ENCODE measurements at regions not wholly inside any gene's neighbourhood (a gene's known extent, or its start where the extent isn't known, plus 50 kb on each side); places are given as distances from the start of the nearest gene placed in this dataset.

GRCh38 chr13:23067129-23067528 lies 113.7 kb upstream of the SGCG start:
- H3K4me2 ChIP-seq (ENCODE audit: control insufficient read depth, extremely low read depth, insufficient read depth, low read depth, low read length), result no peak overlapping the region
- no peaks in the 10 kb centered on the region for H3K79me2 ChIP-seq (ENCODE audit: control insufficient read depth, insufficient read depth, low read length)
- H3K4me3 ChIP-seq (ENCODE audit: control insufficient read depth in 2 of 3, extremely low read depth in 1 of 3, insufficient read depth in 2 of 3, low read depth in 1 of 3, low read length in 3 of 3), result no peak overlapping the region
- H3K9me1 ChIP-seq (ENCODE audit: control insufficient read depth, extremely low read depth, insufficient read depth, low read length), result no peaks in the 10 kb centered on the region
- no peak overlapping the region for H3K9ac ChIP-seq (ENCODE audit: control insufficient read depth, extremely low read depth, insufficient read depth, low read length)
- H3K36me3 ChIP-seq (ENCODE audit: control insufficient read depth in 2 of 2, extremely low read depth in 1 of 2, insufficient read depth in 2 of 2, low read length in 2 of 2), result no peaks in the 10 kb centered on the region
- dilution Hi-C loops (cut with MboI; ENCODE audit: extremely low pct_ligation_motif_present, low sequenced_read_pairs), result no loop called here
- TF ChIP-seq EZH2 (IDR thresholded peaks at IDR 0.05; ENCODE audit: low read length) (no peak), CTCF (optimal IDR thresholded peaks at IDR 0.05 in 1 of 3, IDR thresholded peaks at IDR 0.05 in 1 of 3, conservative IDR thresholded peaks at IDR 0.05 in 1 of 3; ENCODE audit: extremely low read depth in 1 of 3, insufficient read depth in 2 of 3, low read length in 3 of 3) (no peak)
- H3K27me3 ChIP-seq (ENCODE audit: control insufficient read depth, extremely low read depth, insufficient read depth, low read length), result no peaks in the 10 kb centered on the region
- no peaks in the 10 kb centered on the region for H4K20me1 ChIP-seq (ENCODE audit: control insufficient read depth, extremely low read depth, insufficient read depth, low read length)
- no peaks in the 10 kb centered on the region for H3K9me3 ChIP-seq (ENCODE audit: control insufficient read depth, low read depth, low read length)
- H2AFZ ChIP-seq (ENCODE audit: control insufficient read depth, low read length), result no peak overlapping the region
- H3K4me1 ChIP-seq (ENCODE audit: control insufficient read depth, extremely low read depth, insufficient read depth, low read length), result no peaks in the 10 kb centered on the region
- H3K27ac ChIP-seq (ENCODE audit: control insufficient read depth, insufficient read depth, low read length), result no peak overlapping the region
- no peak for FAIRE-seq
- no peak for DNase-seq (ENCODE audit: low read depth, low spot score)

DNA sequence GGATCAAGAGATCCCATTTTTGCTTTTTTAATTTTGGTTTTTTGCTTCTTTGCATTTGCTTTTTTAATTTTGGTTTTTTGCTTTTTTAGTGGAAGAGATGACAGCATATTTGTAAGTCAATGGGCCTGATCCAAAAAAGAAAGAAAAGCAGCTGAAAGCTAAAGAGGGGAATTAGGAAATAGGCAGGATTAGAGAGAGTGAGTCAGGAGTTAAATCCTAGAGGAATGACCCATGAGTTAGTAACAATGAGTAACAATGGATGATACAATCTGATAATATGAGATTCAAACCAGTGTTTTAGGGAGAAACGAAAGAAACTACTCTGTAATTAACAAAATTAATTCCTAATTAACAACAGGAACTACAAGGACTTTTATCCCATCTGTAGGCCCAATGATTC lies 111.2 kb upstream of the SGCG start:
- Histone ChIP-seq H3K4me3 (ENCODE audit: control insufficient read depth in 2 of 3, extremely low read depth in 1 of 3, insufficient read depth in 2 of 3, low read depth in 1 of 3, low read length in 3 of 3) (no peak overlapping the region), H3K36me3 (ENCODE audit: control insufficient read depth in 2 of 2, extremely low read depth in 1 of 2, insufficient read depth in 2 of 2, low read length in 2 of 2) (no peaks in the 10 kb centered on the region), H3K27me3 (ENCODE audit: control insufficient read depth, extremely low read depth, insufficient read depth, low read length) (no peaks in the 10 kb centered on the region), H2AFZ (ENCODE audit: control insufficient read depth, low read length) (no peak overlapping the region), H4K20me1 (ENCODE audit: control insufficient read depth, extremely low read depth, insufficient read depth, low read length) (no peaks in the 10 kb centered on the region), H3K9me1 (ENCODE audit: control insufficient read depth, extremely low read depth, insufficient read depth, low read length) (no peaks in the 10 kb centered on the region), H3K9me3 (ENCODE audit: control insufficient read depth, low read depth, low read length) (no peaks in the 10 kb centered on the region), H3K27ac (ENCODE audit: control insufficient read depth, insufficient read depth, low read length) (no peak overlapping the region), H3K4me1 (ENCODE audit: control insufficient read depth, extremely low read depth, insufficient read depth, low read length) (no peaks in the 10 kb centered on the region), H3K9ac (ENCODE audit: control insufficient read depth, extremely low read depth, insufficient read depth, low read length) (no peak overlapping the region), H3K79me2 (ENCODE audit: control insufficient read depth, insufficient read depth, low read length) (no peaks in the 10 kb centered on the region), H3K4me2 (ENCODE audit: control insufficient read depth, extremely low read depth, insufficient read depth, low read depth, low read length) (no peak overlapping the region)
- dilution Hi-C loops (cut with MboI; ENCODE audit: extremely low pct_ligation_motif_present, low sequenced_read_pairs), result no loop called here
- FAIRE-seq (no peak), DNase-seq (ENCODE audit: low read depth, low spot score) (no peak)
- no peak for TF ChIP-seq EZH2 (IDR thresholded peaks at IDR 0.05; ENCODE audit: low read length)
- no peak for TF ChIP-seq CTCF (optimal IDR thresholded peaks at IDR 0.05 in 1 of 3, IDR thresholded peaks at IDR 0.05 in 1 of 3, conservative IDR thresholded peaks at IDR 0.05 in 1 of 3; ENCODE audit: extremely low read depth in 1 of 3, insufficient read depth in 2 of 3, low read length in 3 of 3)

Data from keratinocyte (primary cell).